NB4 (cell line): ENCODE measurements at regions not wholly inside any gene's neighbourhood (a gene's known extent, or its start where the extent isn't known, plus 50 kb on each side); places are given as distances from the start of the nearest gene placed in this dataset.
"Not testable (repeated sequence)": the region's sequence is repeated elsewhere in the genome, so short reads cannot be mapped to it uniquely, and the experiment has no call there.

Source experiments
- POLR2A ChIP-seq: IDR thresholded peaks from 2 replicates; pipeline ENCODE4 v1.6.1; 2011; ENCODE audit warnings: mild to moderate bottlenecking; ENCODE audit not compliant: insufficient read length; ENCODE audit errors: extremely low read depth
- TF ChIP-seq, protein P1 (sequence below): IDR thresholded peaks from 2 replicates; pipeline ENCODE4 v1.6.1; 2011; ENCODE audit warnings: low read depth, low read length
- TF ChIP-seq, protein P2 (sequence below): IDR thresholded peaks from one replicate; pipeline ENCODE4 v1.5.1; 2012; ENCODE audit warnings: low read depth, low read length

- TF ChIP-seq, protein P1, sequence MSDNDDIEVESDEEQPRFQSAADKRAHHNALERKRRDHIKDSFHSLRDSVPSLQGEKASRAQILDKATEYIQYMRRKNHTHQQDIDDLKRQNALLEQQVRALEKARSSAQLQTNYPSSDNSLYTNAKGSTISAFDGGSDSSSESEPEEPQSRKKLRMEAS: not testable (repeated sequence)
- TF ChIP-seq, protein P2, sequence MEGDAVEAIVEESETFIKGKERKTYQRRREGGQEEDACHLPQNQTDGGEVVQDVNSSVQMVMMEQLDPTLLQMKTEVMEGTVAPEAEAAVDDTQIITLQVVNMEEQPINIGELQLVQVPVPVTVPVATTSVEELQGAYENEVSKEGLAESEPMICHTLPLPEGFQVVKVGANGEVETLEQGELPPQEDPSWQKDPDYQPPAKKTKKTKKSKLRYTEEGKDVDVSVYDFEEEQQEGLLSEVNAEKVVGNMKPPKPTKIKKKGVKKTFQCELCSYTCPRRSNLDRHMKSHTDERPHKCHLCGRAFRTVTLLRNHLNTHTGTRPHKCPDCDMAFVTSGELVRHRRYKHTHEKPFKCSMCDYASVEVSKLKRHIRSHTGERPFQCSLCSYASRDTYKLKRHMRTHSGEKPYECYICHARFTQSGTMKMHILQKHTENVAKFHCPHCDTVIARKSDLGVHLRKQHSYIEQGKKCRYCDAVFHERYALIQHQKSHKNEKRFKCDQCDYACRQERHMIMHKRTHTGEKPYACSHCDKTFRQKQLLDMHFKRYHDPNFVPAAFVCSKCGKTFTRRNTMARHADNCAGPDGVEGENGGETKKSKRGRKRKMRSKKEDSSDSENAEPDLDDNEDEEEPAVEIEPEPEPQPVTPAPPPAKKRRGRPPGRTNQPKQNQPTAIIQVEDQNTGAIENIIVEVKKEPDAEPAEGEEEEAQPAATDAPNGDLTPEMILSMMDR: not testable (repeated sequence)
- TF ChIP-seq POLR2A: not testable (repeated sequence)
Measured at GRCh38 chr7:24449416-24449815, 123.8 kb upstream of the PALS2 start.
